HuH-7.5 (cell line): ENCODE measurements at regions not wholly inside any gene's neighbourhood (a gene's known extent, or its start where the extent isn't known, plus 50 kb on each side); places are given as distances from the start of the nearest gene placed in this dataset.
"Not testable (repeated sequence)": the region's sequence is repeated elsewhere in the genome, so short reads cannot be mapped to it uniquely, and the experiment has no call there.

Experiments used
- DNase-seq: peaks from one replicate; pipeline ENCODE4 v3.0.0; 2011; ENCODE audit warnings: low spot score

DNA sequence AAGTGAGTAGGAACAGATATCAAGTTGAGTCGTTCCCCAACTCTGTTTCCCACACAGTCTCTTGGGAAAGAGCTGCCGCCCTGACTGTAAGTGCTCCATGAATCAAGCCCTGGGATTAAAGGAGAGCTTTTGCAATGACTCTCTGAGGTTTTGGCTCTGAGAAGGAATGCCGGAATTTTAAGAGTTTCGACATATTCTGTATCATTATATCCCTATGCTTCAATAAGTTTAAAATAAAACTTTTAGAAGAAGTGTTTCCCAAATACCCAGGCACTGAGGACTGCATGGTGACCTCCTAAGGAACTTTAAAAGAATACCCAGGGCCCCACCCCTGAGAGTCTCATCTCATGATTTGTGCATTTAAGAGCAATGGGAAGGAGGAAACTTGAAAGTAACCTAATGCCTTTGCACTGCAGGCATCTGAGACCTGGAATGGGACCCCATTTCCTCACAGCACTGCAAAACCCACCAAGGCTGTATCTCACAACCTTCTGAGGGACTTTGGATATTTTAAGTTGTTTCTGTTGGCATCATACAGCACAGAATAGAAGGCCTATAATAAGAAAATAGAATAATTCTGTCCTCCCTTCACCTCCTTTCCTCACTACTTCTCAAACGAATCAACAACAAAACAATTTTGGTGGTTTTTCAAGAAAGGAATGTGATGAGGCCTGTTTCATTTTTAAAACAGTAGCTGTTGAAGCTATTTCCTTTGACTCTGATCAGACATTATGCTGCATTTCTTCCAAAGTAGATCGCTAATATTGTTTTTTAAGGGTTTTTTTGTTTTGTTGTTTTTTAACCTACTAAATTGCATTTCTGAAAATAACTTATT, 121.2 kb downstream of the GASK1B start:
- DNase-seq, result no peak

- DNase-seq, result no peak
These were observed 121.9 kb downstream of the GASK1B start for GRCh38 chr4:158050942-158051341.

- no peak for DNase-seq
These were observed 126.5 kb downstream of the GASK1B start for GRCh38 chr4:158046345-158046744.

GRCh38 chr4:158043971-158044618, 128.7 kb downstream of the GASK1B start:
- DNase-seq, result no peak

GRCh38 chr4:158042591-158043030, 130.2 kb downstream of the GASK1B start:
- DNase-seq, result no peak

DNA sequence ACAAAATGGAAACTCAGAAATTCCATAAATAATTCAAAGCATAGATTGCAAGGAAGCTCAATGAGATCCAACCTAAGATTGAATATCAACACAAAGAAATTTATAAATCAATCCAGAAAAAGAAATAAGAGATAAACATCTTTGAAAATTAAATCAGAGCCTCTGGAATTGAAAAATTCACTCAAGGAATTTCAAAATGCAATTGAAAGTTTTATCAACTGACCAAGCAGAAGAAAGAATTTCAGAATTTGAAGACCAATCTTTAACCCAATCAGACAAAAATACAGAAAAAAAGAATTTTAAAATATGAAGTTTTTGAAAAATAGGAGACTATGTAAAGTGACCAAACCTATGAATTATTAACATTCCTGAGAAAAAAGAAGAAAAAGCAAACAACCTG, 134.1 kb downstream of the GASK1B start:
- DNase-seq, result no peak

DNA sequence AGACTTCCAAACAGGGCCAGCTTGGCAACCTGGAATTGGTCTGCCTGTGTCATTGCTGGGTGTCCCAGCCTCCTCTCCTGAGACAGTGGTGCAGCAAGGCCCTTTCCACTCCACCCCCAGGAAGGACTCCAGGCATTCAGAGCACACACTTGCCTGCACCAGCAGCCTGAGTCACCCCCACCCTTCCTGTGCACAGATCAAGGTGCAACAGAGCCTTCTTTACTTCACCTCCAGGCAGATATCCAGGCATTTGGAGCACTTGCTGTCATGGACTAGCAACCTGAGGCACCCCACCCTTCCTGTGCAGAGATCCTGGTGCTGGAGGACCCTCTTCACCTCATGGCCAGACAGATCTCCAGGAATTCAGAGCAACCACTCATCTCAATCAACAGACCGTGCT, 135.8 kb downstream of the GASK1B start:
- DNase-seq, result no peak

- no peak for DNase-seq
These were observed 137.1 kb downstream of the GASK1B start for GRCh38 chr4:158035662-158036195.

DNA sequence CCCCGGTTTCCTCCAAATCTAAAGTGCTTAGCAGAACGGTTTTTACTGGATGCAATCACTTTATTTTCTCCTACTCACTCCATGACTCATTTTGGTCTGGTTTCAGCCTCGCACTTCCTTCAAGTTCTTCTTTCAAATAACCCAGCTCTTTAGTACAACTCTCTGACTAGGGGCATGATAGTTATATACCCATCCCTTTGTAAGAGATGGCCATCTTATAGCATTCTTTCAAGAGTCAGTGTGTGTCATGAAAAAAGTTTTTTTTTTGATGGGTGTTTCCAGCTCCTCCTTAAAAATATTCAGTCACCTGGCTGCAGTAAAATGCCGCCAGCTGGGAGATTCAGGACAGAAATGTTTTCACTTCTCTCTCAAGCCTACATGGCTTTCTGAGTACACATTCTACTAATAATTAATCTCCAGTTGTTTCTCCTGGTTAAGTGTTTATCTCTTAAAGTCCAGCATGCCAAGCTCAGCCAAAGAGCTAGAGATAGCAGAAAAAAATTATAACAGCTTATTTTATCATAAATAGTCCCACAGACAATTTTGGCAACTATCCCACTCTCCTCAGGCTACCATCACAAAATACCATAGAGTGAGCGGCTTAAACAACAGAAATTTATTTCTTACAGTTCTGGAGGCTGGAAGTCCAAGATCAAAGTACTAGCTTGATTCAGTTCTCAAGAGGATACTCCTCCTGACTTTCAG, 139.3 kb downstream of the GASK1B start:
- DNase-seq, result no peak

DNA sequence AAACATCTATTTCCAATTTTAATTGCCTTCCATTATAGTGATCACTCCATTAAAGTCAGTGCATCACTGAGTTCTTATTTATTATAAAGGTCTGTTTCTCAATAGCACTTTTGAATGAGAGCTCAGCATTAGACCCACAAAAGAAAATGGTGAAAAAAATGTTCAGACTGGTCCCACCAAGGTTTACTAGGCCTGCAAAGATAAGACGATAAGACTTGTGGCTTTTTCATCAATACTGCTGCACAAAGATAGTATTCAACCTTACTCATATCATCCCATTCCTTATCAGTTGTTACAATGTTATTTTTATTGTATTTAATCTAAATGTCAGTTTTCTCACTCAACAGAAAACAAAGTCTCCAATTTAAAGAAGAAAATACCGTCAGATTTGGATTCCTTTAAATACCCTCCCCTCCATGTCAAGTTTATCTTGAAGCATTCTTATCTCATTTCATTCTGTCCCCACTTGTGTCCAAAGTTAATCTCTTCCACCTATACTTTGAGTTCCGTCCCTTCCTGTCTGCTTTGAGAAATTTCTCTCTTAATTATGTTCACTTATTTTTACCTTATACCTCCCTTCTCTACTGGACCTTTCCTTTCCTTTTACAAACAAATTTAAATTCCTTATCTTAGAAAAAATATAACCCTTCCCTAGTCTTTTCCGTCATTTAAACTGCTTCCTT, 140.0 kb downstream of the GASK1B start:
- no peak for DNase-seq

- not testable (repeated sequence) for DNase-seq
These were observed 144.4 kb downstream of the GASK1B start for GRCh38 chr4:158028381-158028780.

DNA sequence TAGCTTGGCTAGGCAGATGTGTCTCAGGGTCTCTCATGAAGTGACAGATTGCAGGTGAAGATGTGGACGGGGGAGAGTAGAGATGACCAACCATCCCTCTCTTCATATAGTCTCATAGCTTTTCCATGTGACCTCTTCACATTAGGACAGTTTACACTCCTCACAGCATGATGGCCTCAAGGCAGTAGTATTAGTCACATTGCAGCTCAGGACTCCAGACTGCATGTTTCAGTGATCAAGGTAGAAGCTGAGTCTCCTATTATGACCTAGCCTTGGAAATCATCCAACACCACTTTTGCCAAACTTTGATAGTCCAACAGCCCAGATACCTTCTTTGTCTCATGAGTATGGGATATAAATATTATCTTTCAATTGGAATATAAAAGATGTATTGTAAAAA, 147.7 kb downstream of the GASK1B start:
- DNase-seq, result no peak

DNA sequence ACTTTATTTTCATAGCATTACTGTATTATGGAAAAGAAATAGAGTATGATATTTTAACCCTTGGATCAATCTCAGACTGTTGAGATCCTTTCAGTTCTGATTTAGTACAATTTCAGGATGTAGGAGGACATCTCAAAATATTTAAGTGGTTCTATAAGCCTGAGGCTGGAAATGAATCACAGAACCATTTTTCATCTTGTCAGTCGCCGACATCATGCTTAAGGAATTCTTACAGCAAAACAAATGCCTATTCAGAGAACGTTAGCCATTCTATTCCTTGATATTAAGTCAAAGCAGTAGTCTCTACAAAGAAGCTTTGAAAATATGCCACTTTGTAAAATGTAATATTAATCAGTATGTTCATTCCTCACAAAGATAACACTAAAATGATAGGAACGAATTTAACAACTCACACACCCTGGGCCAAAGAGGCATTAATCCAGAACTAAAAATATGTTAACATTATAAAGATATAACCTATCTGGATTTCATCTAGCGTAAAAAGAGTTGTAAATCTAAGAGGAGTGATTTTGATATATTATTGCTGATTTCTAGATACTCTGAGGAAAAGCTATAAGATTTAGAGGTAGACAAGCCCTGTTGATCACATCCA, 152.0 kb downstream of the GASK1B start:
- DNase-seq, result no peak

DNA sequence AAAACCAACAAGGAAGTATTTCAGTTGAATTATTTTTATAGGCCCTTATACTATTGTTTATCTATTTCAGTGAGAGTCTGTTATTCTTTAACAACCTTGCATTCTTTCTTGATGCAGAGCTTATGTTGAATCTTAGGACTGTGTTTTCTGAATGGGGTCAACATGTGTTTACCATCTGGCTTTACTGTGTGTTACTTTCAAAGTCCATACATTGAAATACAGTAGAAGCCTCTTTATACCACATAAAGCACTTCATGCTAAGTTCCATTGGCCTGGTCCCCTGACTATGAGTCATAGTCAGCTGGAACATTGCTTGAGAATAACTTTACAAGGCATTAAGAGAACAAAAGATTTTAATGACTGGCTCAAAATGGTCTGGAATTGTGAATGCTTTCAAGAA, 152.6 kb downstream of the GASK1B start:
- DNase-seq, result no peak

DNA sequence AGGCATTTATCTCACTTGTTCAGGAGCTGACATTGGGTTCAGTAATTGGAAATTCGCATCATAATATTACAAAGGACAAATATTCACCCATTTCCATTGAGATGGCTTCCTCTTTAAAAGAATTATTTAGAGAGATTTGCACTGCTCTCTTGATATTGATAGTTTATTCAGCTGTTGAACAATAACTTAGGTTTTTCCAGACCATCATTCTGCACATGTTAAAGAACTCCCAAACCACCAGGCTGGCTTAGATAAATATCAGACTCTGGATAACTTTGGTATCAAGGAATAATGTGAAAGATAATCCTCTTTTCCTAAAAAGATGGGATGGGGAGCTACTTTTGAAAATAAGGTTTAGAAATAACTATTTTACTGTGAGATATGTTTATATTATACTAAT, 154.0 kb downstream of the GASK1B start:
- no peak for DNase-seq

DNA sequence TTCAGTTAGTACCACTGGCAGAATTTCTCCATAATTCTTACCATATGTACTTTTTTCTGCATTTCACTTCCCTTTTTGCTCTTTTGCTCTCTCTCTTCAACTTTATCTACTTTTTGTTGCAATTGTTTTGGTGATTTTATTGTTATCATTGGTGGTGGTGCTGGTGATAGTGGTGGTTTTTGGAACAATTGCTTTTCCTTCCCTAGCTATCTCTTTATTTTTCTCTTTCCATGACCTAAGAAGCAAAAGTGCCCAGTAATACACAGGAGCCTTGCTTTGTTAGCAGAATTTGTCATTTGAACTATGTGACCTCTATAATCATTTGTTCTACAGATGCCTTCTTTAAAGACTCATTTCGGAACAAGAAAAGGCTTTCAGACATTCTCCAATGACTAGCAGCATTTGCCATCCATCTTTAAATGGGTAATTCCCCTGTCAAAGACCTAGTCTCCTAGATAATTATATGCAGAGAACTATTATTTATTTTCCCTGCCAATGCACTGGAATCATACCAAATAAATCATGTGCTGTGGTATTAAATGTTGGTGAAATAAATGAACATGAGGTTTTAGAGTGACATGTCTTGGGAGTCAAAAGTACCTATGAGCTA, 154.5 kb downstream of the GASK1B start:
- DNase-seq, result no peak

GRCh38 chr4:158016511-158016910, 156.3 kb downstream of the GASK1B start:
- no peak for DNase-seq

GRCh38 chr4:158015241-158015640, 157.6 kb downstream of the GASK1B start:
- no peak for DNase-seq

- no peak for DNase-seq
These were observed 159.0 kb downstream of the GASK1B start for GRCh38 chr4:158013858-158014257.

- no peak for DNase-seq
These were observed 162.5 kb downstream of the GASK1B start for GRCh38 chr4:158010361-158010760.

DNA sequence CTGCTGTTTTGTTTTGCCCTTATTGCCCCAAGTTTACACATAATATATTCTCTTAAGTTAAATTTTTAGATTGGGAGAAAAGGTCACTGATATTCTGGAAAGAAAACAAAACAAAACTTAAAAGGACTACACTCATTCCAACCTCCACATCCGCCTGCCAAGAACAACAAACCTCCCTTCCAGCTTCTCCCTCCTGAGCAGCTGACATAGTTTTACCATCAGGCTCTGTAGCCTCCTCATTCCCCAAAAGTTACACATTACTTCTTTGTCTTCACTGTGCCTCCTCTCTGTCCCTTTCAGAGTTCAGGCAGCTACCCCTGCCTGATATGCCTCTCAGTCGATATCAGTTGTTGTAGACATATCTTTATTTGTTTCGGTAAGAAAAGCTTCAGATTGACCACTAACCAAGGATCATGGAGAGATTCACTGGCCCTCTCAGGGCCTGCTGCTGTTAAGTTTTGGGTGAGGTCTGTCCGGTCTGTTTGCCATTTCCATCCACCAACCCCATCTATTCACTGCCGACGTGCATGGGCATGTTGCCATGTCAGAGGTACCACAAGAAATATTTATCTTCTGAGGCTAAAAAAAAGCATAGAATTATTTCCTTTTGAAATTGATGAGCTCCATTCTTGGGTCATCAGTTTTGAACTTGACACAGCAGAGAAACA, 164.1 kb downstream of the GASK1B start:
- no peak for DNase-seq
